Activated CD8-positive, alpha-beta memory T cell treated with anti-CD3 and anti-CD28 coated beads, Interleukin-2, amount 50 U/mL, for 24 hours (primary cell): ENCODE measurements at regions not wholly inside any gene's neighbourhood (a gene's known extent, or its start where the extent isn't known, plus 50 kb on each side); places are given as distances from the start of the nearest gene placed in this dataset.

Source experiments
- DNase-seq: peaks from one replicate; pipeline ENCODE4 v3.0.0-alpha.2; 2020; ENCODE audit errors: extremely low read depth

GRCh38 chr2:41772697-41773096, 275.1 kb upstream of the PKDCC start:
- no peak for DNase-seq

- DNase-seq = no peak
Observed at GRCh38 chr2:41774011-41774605, 273.7 kb upstream of the PKDCC start.

GRCh38 chr2:41775366-41776025, 272.3 kb upstream of the PKDCC start:
- no peak for DNase-seq

GRCh38 chr2:41779888-41780287, 267.9 kb upstream of the PKDCC start:
- no peak for DNase-seq

- no peak for DNase-seq
Observed at GRCh38 chr2:41782306-41783158, 265.3 kb upstream of the PKDCC start.

GRCh38 chr2:41784496-41784895, 263.3 kb upstream of the PKDCC start:
- DNase-seq = no peak

GRCh38 chr2:41785251-41786022, 262.4 kb upstream of the PKDCC start:
- no peak for DNase-seq

GRCh38 chr2:41791523-41791922, 256.3 kb upstream of the PKDCC start:
- no peak for DNase-seq

- no peak for DNase-seq
Observed at GRCh38 chr2:41803361-41803760, 244.5 kb upstream of the PKDCC start.

GRCh38 chr2:41806286-41806685, 241.5 kb upstream of the PKDCC start:
- DNase-seq = no peak

- no peak for DNase-seq
Observed at GRCh38 chr2:41821167-41821566, 226.7 kb upstream of the PKDCC start.

GRCh38 chr2:41826921-41827320, 220.9 kb upstream of the PKDCC start:
- DNase-seq = no peak

- DNase-seq = no peak
Observed at GRCh38 chr2:41827354-41827971, 220.4 kb upstream of the PKDCC start.

- DNase-seq = no peak
Observed at GRCh38 chr2:41828052-41828643, 219.7 kb upstream of the PKDCC start.

GRCh38 chr2:41829052-41829451, 218.8 kb upstream of the PKDCC start:
- no peak for DNase-seq

GRCh38 chr2:41830600-41830999, 217.2 kb upstream of the PKDCC start:
- no peak for DNase-seq

- DNase-seq = no peak
Observed at GRCh38 chr2:41832218-41832617, 215.6 kb upstream of the PKDCC start.

- DNase-seq = no peak
Observed at GRCh38 chr2:41835401-41835800, 212.4 kb upstream of the PKDCC start.

- DNase-seq = no peak
Observed at GRCh38 chr2:41836948-41837347, 210.9 kb upstream of the PKDCC start.

- no peak for DNase-seq
Observed at GRCh38 chr2:41837610-41838009, 210.2 kb upstream of the PKDCC start.
